IgD-negative memory B cell (primary cell): ENCODE measurements at regions not wholly inside any gene's neighbourhood (a gene's known extent, or its start where the extent isn't known, plus 50 kb on each side); places are given as distances from the start of the nearest gene placed in this dataset.

ENCODE experiments used
- H3K27ac Mint-ChIP-seq, 3 donors: one replicate each; pipeline ENCODE4 v1.8.0; 2020 to 2022; ENCODE audit warnings: mild to moderate bottlenecking in 3 of 3, mixed read lengths in 3 of 3, moderate library complexity in 1 of 3
- H3K27me3 Mint-ChIP-seq: one replicate; pipeline ENCODE4 v1.8.0; 2021; ENCODE audit warnings: mixed read lengths
- H3K36me3 Mint-ChIP-seq: one replicate; pipeline ENCODE4 v1.8.0; 2020; ENCODE audit warnings: mild to moderate bottlenecking, mixed read lengths
- H3K4me1 Mint-ChIP-seq, 3 donors: one replicate each; pipeline ENCODE4 v1.8.0; 2020 to 2022; ENCODE audit warnings: mixed read lengths in 3 of 3, mild to moderate bottlenecking in 1 of 3
- H3K4me3 Mint-ChIP-seq, 4 donors: one replicate each; pipeline ENCODE4 v1.8.0; 2020 to 2022; ENCODE audit warnings: mild to moderate bottlenecking in 4 of 4, mixed read lengths in 4 of 4, moderate library complexity in 3 of 4
- H3K9me3 Mint-ChIP-seq, 3 donors: one replicate each; pipeline ENCODE4 v1.8.0; 2020 to 2021; ENCODE audit warnings: mixed read lengths in 3 of 3, mild to moderate bottlenecking in 1 of 3

GRCh38 chr9:116090030-116090770, 63.4 kb upstream of the PAPPA start:
- Mint-ChIP-seq H3K4me1 (no peaks in the 10 kb centered on the region), H3K27ac (no peak overlapping the region), H3K9me3 (peaks cover 1 to 16% (median 2%) of the 10 kb centered on the region in 3 donors), H3K27me3 (no peaks in the 10 kb centered on the region), H3K36me3 (no peaks in the 10 kb centered on the region), H3K4me3 (no peak overlapping the region)

- no peak overlapping the region for H3K4me3 Mint-ChIP-seq
- no peaks in the 10 kb centered on the region for H3K27me3 Mint-ChIP-seq
- H3K27ac Mint-ChIP-seq = no peak overlapping the region
- H3K9me3 Mint-ChIP-seq = peaks cover 2 to 18% (median 7%) of the 10 kb centered on the region in 3 donors
- no peaks in the 10 kb centered on the region for H3K4me1 Mint-ChIP-seq
- H3K36me3 Mint-ChIP-seq = no peaks in the 10 kb centered on the region
These were observed 58.7 kb upstream of the PAPPA start for GRCh38 chr9:116094846-116095245.

GRCh38 chr9:116095403-116095802, 58.2 kb upstream of the PAPPA start:
- Mint-ChIP-seq H3K4me3 (no peak overlapping the region), H3K36me3 (no peaks in the 10 kb centered on the region), H3K4me1 (no peaks in the 10 kb centered on the region)

GRCh38 chr9:116096046-116096445, 57.5 kb upstream of the PAPPA start:
- Mint-ChIP-seq H3K36me3 (no peaks in the 10 kb centered on the region), H3K27ac (no peak overlapping the region), H3K27me3 (no peaks in the 10 kb centered on the region), H3K9me3 (peaks cover 2 to 8% (median 5%) of the 10 kb centered on the region in 3 donors), H3K4me1 (no peaks in the 10 kb centered on the region), H3K4me3 (no peak overlapping the region)

More at GRCh38 chr9:116095403-116095802, 58.2 kb upstream of the PAPPA start:
- peaks cover 2 to 13% (median 5%) of the 10 kb centered on the region in 3 donors for H3K9me3 Mint-ChIP-seq
- no peak overlapping the region for H3K27ac Mint-ChIP-seq
- H3K27me3 Mint-ChIP-seq = no peaks in the 10 kb centered on the region

GRCh38 chr9:116096853-116097252, 56.7 kb upstream of the PAPPA start:
- H3K36me3 Mint-ChIP-seq = no peaks in the 10 kb centered on the region
- peaks cover 2 to 8% (median 7%) of the 10 kb centered on the region in 3 donors for H3K9me3 Mint-ChIP-seq
- no peaks in the 10 kb centered on the region for H3K27me3 Mint-ChIP-seq
- no peak overlapping the region for H3K27ac Mint-ChIP-seq
- no peak overlapping the region for H3K4me3 Mint-ChIP-seq
- H3K4me1 Mint-ChIP-seq = no peaks in the 10 kb centered on the region

- no peaks in the 10 kb centered on the region for H3K36me3 Mint-ChIP-seq
- no peaks in the 10 kb centered on the region for H3K27me3 Mint-ChIP-seq
- H3K9me3 Mint-ChIP-seq = peaks cover 2 to 9% (median 7%) of the 10 kb centered on the region in 3 donors
- no peaks in the 10 kb centered on the region for H3K4me1 Mint-ChIP-seq
- no peak overlapping the region for H3K27ac Mint-ChIP-seq
- H3K4me3 Mint-ChIP-seq = no peak overlapping the region
These were observed 55.1 kb upstream of the PAPPA start for GRCh38 chr9:116098476-116098875.

- no peaks in the 10 kb centered on the region for H3K36me3 Mint-ChIP-seq
- H3K4me3 Mint-ChIP-seq = no peak overlapping the region
- no peaks in the 10 kb centered on the region for H3K27me3 Mint-ChIP-seq
- H3K9me3 Mint-ChIP-seq = peaks cover 2 to 11% (median 9%) of the 10 kb centered on the region in 3 donors
- H3K4me1 Mint-ChIP-seq = no peaks in the 10 kb centered on the region
- H3K27ac Mint-ChIP-seq = no peak overlapping the region
These were observed 53.8 kb upstream of the PAPPA start for GRCh38 chr9:116099821-116100220.

GRCh38 chr9:116100711-116101121, 52.9 kb upstream of the PAPPA start:
- Mint-ChIP-seq H3K27me3 (no peaks in the 10 kb centered on the region), H3K4me1 (no peaks in the 10 kb centered on the region), H3K36me3 (no peaks in the 10 kb centered on the region), H3K27ac (no peak overlapping the region), H3K9me3 (peaks cover 2 to 9% (median 8%) of the 10 kb centered on the region in 3 donors), H3K4me3 (no peak overlapping the region)

GRCh38 chr9:116101516-116101915, 52.1 kb upstream of the PAPPA start:
- Mint-ChIP-seq H3K36me3 (no peaks in the 10 kb centered on the region), H3K9me3 (peaks cover 0 to 11% (median 8%) of the 10 kb centered on the region in 3 donors), H3K27me3 (no peaks in the 10 kb centered on the region), H3K4me1 (no peaks in the 10 kb centered on the region), H3K4me3 (no peak overlapping the region), H3K27ac (no peak overlapping the region)

- H3K36me3 Mint-ChIP-seq = no peaks in the 10 kb centered on the region
- peaks cover 0 to 11% (median 8%) of the 10 kb centered on the region in 3 donors for H3K9me3 Mint-ChIP-seq
- no peaks in the 10 kb centered on the region for H3K27me3 Mint-ChIP-seq
- no peak overlapping the region for H3K27ac Mint-ChIP-seq
- no peaks in the 10 kb centered on the region for H3K4me1 Mint-ChIP-seq
- no peak overlapping the region for H3K4me3 Mint-ChIP-seq
These were observed 51.0 kb upstream of the PAPPA start for GRCh38 chr9:116102596-116102995.
